H1 (cell line): ENCODE measurements at regions not wholly inside any gene's neighbourhood (a gene's known extent, or its start where the extent isn't known, plus 50 kb on each side); places are given as distances from the start of the nearest gene placed in this dataset.

Experiments used
- BACH1 ChIP-seq: IDR thresholded peaks from 2 replicates; pipeline ENCODE4 v1.6.1; 2012; ENCODE audit warnings: low read length, improper control_type of control experiment
- CEBPB ChIP-seq: IDR thresholded peaks from 2 replicates; pipeline ENCODE4 v1.6.1; 2012; ENCODE audit warnings: low read depth, low read length
- CTCF ChIP-seq, 3 experiments: IDR thresholded peaks; 1 replicate in 2 of 3; 2 replicates in 1 of 3; pipeline versions ENCODE4 v1.5.1 to v1.6.1; 2011; ENCODE audit warnings: low read length in 3 of 3, mild to moderate bottlenecking in 3 of 3, inconsistent platforms in 2 of 3, low read depth in 1 of 3, moderate library complexity in 1 of 3; ENCODE audit not compliant: insufficient read depth in 1 of 3; ENCODE audit errors: control extremely low read depth in 1 of 3
- EZH2 ChIP-seq: fragments of 200-600 bp; sonication (generic); IDR thresholded peaks from 2 replicates; pipeline ENCODE4 v1.7.1; 2012; ENCODE audit warnings: low read depth, mild to moderate bottlenecking, moderate library complexity, low read length, inconsistent platforms; ENCODE audit not compliant: severe bottlenecking
- JUND ChIP-seq: IDR thresholded peaks from 2 replicates; pipeline ENCODE4 v1.6.1; 2011; ENCODE audit warnings: mild to moderate bottlenecking, improper control_type of control experiment, low read length
- POLR2A ChIP-seq, 2 experiments: IDR thresholded peaks; 1 replicate in 1 of 2; 2 replicates in 1 of 2; pipeline ENCODE4 v1.6.1; 2011; ENCODE audit warnings: low read depth in 2 of 2, low read length in 2 of 2, mild to moderate bottlenecking in 2 of 2; ENCODE audit errors: control extremely low read depth in 1 of 2
- SIX5 ChIP-seq: IDR thresholded peaks from 2 replicates; pipeline ENCODE4 v1.6.1; 2011; ENCODE audit warnings: mild to moderate bottlenecking, low read depth, low read length
- TAF1 ChIP-seq: IDR thresholded peaks from 2 replicates; pipeline ENCODE4 v1.6.1; 2011; ENCODE audit warnings: mild to moderate bottlenecking, low read depth, low read length
- TF ChIP-seq, protein P1 (sequence below): IDR thresholded peaks from 2 replicates; pipeline ENCODE4 v1.6.1; 2011; ENCODE audit warnings: low read length, improper control_type of control experiment

DNA sequence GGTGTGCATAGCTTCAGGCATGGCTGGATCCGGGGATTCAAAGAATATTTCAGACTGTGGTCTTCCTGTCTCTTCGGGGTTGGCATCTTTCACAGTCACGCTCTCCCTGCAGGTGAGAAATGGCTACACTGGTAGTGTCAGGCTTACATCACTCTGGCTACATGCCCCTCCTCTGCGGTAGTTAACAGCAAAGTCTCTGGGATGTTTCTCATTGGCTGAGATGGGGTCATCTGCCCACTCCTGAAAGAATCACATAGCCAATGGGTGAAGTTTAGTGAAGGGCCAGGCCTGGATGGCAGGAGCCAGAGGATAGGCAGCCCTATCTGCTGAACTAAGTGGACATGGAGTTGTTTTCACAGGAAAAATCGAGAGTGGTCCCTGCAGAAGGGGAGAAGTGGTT is 356.5 kb downstream of the MATN1 start:
- TF ChIP-seq CTCF (IDR thresholded peaks at IDR 0.05; ENCODE audit: control extremely low read depth in 1 of 3, insufficient read depth in 1 of 3, low read depth in 1 of 3, low read length in 3 of 3): no peak
- TF ChIP-seq EZH2: no peak
- TF ChIP-seq, protein P1, sequence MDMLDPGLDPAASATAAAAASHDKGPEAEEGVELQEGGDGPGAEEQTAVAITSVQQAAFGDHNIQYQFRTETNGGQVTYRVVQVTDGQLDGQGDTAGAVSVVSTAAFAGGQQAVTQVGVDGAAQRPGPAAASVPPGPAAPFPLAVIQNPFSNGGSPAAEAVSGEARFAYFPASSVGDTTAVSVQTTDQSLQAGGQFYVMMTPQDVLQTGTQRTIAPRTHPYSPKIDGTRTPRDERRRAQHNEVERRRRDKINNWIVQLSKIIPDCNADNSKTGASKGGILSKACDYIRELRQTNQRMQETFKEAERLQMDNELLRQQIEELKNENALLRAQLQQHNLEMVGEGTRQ: 0 out of 2 replicates have a peak, but pooled peaks have one; percentile 40
- no peak for TF ChIP-seq BACH1
- no peak for TF ChIP-seq CEBPB
- TF ChIP-seq SIX5: no peak
- no peak for TF ChIP-seq JUND
- no peak for TF ChIP-seq POLR2A (IDR thresholded peaks at IDR 0.05; ENCODE audit: control extremely low read depth in 1 of 2, low read depth in 2 of 2, low read length in 2 of 2)
- TF ChIP-seq TAF1: no peak
